Mesothelial cell of epicardium (in vitro differentiated cells): ENCODE measurements at regions not wholly inside any gene's neighbourhood (a gene's known extent, or its start where the extent isn't known, plus 50 kb on each side); places are given as distances from the start of the nearest gene placed in this dataset.
A peak's percentile ranks its signal among the peaks of the same experiment; 100 is the strongest.

ENCODE experiments used
- DNase-seq, 2 experiments: peaks; one replicate each; pipeline ENCODE4 v3.0.0; 2021; ENCODE audit warnings: low spot score in 2 of 2; ENCODE audit not compliant: unreplicated experiment in 2 of 2
- H3K27ac Mint-ChIP-seq: 2 replicates; pipeline ENCODE4 v1.8.0; 2021; ENCODE audit warnings: mixed read lengths
- H3K27me3 Mint-ChIP-seq: 2 replicates; pipeline ENCODE4 v1.8.0; 2021; ENCODE audit warnings: low read depth, mixed read lengths
- H3K36me3 Mint-ChIP-seq: 2 replicates; pipeline ENCODE4 v1.8.0; 2021; ENCODE audit warnings: mixed read lengths
- H3K4me1 Mint-ChIP-seq: 2 replicates; pipeline ENCODE4 v1.8.0; 2021; ENCODE audit warnings: mixed read lengths
- H3K4me3 Mint-ChIP-seq: 2 replicates; pipeline ENCODE4 v1.8.0; 2021; ENCODE audit warnings: mild to moderate bottlenecking, moderate library complexity, mixed read lengths
- H3K9me3 Mint-ChIP-seq: 2 replicates; pipeline ENCODE4 v1.8.0; 2021; ENCODE audit warnings: mixed read lengths
- TF ChIP-seq, protein P1 (sequence below): fragments of 200-600 bp; sonication (generic); IDR thresholded peaks from one replicate; pipeline ENCODE4 v1.5.0; 2021; ENCODE audit warnings: antibody characterized with exemption; ENCODE audit not compliant: unreplicated experiment

DNA sequence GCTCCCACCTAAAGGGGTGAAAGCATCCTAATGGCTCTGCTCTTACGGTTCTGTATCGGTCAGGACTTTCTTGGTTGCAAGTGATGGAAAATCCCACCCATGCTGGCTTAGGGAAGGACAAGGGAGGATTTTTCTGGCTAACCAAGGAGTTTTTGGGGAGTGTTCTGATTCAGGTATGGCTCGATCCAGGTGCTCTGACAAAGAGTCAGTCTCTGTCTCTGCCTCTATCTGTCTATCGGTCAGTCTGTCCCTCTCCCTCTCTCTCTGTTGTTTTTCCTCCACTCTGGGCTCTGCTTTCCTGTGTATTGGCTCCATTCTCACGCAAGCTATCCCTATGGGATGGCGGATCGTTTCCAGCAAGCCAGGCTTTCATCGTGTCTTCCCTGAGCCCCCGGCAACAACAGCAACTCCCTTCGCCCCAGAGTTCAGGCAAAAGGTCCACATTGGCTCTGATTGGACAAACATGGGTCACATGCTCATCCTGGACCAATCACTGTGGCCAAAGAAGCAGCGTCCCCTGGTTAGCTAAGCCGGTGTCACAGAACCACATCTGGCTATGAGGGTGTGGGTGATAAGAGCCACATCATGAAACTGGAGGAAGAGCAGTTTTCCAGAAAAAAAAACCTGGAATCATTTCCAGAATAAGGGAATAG lies 160.3 kb downstream of the BMP7 start:
- Mint-ChIP-seq H3K36me3 (no peaks in the 10 kb centered on the region), H3K27me3 (peaks cover 6% of the 10 kb centered on the region), H3K9me3 (no peaks in the 10 kb centered on the region), H3K27ac (no peak overlapping the region), H3K4me1 (peaks cover 6% of the 10 kb centered on the region), H3K4me3 (no peak overlapping the region)
- no peak for DNase-seq
- TF ChIP-seq, protein P1, sequence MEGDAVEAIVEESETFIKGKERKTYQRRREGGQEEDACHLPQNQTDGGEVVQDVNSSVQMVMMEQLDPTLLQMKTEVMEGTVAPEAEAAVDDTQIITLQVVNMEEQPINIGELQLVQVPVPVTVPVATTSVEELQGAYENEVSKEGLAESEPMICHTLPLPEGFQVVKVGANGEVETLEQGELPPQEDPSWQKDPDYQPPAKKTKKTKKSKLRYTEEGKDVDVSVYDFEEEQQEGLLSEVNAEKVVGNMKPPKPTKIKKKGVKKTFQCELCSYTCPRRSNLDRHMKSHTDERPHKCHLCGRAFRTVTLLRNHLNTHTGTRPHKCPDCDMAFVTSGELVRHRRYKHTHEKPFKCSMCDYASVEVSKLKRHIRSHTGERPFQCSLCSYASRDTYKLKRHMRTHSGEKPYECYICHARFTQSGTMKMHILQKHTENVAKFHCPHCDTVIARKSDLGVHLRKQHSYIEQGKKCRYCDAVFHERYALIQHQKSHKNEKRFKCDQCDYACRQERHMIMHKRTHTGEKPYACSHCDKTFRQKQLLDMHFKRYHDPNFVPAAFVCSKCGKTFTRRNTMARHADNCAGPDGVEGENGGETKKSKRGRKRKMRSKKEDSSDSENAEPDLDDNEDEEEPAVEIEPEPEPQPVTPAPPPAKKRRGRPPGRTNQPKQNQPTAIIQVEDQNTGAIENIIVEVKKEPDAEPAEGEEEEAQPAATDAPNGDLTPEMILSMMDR: no peak

DNA sequence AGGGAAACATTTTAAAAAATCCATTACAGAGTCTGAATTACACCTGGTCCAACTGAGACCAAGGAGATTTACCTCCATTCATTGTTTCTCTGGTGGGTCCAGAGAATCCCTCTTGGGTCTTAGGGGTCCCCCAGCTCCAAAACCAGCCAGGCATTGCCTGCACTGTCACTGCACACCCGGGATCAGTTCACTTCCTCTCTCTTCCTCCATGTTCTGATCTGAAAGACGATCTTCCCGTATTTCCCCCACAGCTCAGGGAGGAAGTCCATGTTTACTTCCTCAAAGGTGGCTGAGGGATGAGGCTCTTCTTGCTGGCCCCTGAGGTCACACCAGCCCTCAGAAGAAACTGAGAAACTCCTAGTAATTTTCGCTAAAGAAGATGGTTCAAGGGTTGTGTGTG lies 159.7 kb downstream of the BMP7 start:
- TF ChIP-seq, protein P1: no peak
- DNase-seq: no peak
- peaks cover 6% of the 10 kb centered on the region for H3K27me3 Mint-ChIP-seq

DNA sequence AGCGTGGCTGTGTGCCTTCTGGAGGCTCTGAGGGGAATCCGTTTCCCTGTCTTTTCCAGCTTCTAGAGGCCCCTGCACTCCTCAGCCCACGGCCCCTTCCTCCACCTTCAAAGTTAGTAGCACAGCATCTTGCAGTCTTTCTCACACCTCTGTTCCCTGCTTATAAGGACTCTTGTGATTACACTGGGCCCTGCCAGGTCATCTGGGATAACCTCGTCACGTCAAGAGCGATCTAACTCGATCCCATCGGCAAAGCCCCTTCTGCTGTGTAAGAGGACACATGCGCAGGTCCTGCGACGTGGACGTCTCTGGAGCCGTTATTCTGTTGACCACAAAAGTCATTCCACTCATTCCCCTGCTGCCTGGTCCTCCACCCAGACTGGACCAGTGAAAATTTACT lies 159.2 kb downstream of the BMP7 start:
- H3K4me1 Mint-ChIP-seq: peaks cover 6% of the 10 kb centered on the region
- H3K4me3 Mint-ChIP-seq: no peak overlapping the region
- H3K36me3 Mint-ChIP-seq: no peaks in the 10 kb centered on the region
- H3K27me3 Mint-ChIP-seq: peaks cover 6% of the 10 kb centered on the region
- H3K27ac Mint-ChIP-seq: no peak overlapping the region
- DNase-seq: no peak
- H3K9me3 Mint-ChIP-seq: no peaks in the 10 kb centered on the region
- TF ChIP-seq, protein P1: no peak

More for the DNA sequence above, 159.7 kb downstream of the BMP7 start:
- H3K4me3 Mint-ChIP-seq: no peak overlapping the region
- H3K4me1 Mint-ChIP-seq: peaks cover 6% of the 10 kb centered on the region
- no peaks in the 10 kb centered on the region for H3K36me3 Mint-ChIP-seq
- no peak overlapping the region for H3K27ac Mint-ChIP-seq
- no peaks in the 10 kb centered on the region for H3K9me3 Mint-ChIP-seq

DNA sequence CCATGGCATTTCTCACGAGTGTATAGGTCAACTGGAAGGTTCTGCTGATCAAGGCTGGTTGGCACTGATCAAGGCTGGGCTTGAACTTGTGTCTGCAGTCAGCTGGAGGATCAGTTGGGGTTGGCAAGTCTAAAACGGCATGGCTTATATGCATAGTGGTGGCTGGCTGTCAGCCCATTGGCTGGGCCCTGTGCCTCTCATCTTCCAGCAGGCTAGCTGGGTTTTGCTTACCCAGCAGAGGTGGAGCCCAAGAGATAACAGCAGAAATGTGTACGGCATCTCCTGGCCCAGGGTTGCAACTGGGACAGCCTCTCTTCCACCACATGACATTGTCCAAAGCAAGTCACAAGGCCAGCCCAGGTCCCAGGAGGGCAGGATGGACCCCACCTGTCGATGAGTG lies 158.2 kb downstream of the BMP7 start:
- no peak for DNase-seq
- Mint-ChIP-seq H3K27me3 (peaks cover 6% of the 10 kb centered on the region), H3K9me3 (no peaks in the 10 kb centered on the region), H3K4me3 (no peak overlapping the region), H3K27ac (no peak overlapping the region), H3K36me3 (no peaks in the 10 kb centered on the region), H3K4me1 (peaks cover 6% of the 10 kb centered on the region)
- TF ChIP-seq, protein P1: no peak

DNA sequence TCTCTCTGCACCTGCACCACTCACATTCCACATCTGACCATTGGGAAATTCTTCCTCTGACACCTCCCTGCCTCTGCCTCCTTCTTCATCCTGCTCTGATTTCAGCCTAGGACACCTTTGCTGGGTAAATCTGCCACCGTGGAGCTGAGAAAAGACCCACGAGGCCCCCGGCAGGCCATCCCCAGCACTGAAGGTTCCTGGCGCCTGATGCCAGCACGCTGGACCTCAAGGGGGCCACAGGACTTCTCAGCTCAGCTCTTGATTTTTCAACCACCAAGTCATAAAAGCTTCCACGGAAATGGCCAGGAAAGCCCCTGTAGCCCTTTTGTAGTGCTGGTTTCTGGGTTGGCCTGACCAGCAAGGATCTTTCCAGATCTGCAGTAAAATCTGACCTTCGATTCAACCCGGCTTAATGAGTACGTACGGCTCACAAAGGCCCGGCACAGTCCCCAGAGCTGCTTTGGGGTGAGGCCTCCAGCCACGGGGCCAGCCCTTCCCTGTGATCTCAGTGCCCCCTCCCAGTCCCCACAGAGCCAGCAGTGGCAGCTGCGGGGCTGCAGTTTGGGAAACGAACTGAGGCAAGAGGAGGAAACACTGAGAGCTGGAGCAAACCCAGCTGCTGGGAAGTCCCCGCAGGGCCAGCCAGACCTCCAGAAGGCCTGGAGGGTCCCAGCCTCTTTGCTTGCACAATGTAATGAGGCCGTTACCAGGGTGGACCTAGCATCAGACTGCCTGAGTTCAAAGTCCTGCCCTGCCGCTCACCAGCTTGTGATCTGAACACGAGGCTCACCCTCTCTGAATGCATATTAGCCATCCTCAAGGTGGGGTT lies 157.5 kb downstream of the BMP7 start:
- H3K9me3 Mint-ChIP-seq: no peaks in the 10 kb centered on the region

More for the DNA sequence above, 157.5 kb downstream of the BMP7 start:
- H3K36me3 Mint-ChIP-seq: no peaks in the 10 kb centered on the region
- no peak overlapping the region for H3K4me3 Mint-ChIP-seq
- H3K27me3 Mint-ChIP-seq: peaks cover 6% of the 10 kb centered on the region
- H3K27ac Mint-ChIP-seq: peak overlapping the region; percentile 72
- TF ChIP-seq, protein P1: no peak
- DNase-seq: no peak
- H3K4me1 Mint-ChIP-seq: peaks cover 6% of the 10 kb centered on the region
